GM19372 (cell line): ENCODE measurements at regions not wholly inside any gene's neighbourhood (a gene's known extent, or its start where the extent isn't known, plus 50 kb on each side); places are given as distances from the start of the nearest gene placed in this dataset.

Source experiments
- ATAC-seq: cut with Tn5 transposase; IDR thresholded peaks from one replicate; pipeline ENCODE4 v1.9.1; 2021; ENCODE audit warnings: mild to moderate bottlenecking, low read depth, moderate library complexity; ENCODE audit not compliant: unreplicated experiment

DNA sequence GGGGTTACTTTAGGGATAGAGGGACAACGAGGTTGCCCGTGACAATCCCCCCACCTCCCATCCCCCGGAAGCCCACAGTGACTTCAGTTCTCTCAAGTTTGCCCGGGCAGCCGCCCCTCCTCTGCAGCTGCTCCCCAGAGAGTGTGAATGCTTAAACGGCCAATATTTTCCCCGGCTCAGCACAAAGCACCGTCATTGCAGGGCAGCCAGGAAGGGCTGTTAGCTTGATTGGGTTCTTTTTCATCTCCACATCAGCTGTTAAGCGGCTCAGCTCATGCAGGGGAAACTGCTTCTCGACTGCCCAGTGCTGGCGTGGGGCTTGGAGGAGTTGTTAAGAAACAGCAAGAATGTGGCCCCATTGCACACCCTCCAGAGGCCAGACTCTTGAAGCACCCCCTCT, 120.5 kb upstream of the NCOR2 start:
- no peak for ATAC-seq

GRCh38 chr12:124687174-124687902, 119.9 kb upstream of the NCOR2 start:
- ATAC-seq = no peak

DNA sequence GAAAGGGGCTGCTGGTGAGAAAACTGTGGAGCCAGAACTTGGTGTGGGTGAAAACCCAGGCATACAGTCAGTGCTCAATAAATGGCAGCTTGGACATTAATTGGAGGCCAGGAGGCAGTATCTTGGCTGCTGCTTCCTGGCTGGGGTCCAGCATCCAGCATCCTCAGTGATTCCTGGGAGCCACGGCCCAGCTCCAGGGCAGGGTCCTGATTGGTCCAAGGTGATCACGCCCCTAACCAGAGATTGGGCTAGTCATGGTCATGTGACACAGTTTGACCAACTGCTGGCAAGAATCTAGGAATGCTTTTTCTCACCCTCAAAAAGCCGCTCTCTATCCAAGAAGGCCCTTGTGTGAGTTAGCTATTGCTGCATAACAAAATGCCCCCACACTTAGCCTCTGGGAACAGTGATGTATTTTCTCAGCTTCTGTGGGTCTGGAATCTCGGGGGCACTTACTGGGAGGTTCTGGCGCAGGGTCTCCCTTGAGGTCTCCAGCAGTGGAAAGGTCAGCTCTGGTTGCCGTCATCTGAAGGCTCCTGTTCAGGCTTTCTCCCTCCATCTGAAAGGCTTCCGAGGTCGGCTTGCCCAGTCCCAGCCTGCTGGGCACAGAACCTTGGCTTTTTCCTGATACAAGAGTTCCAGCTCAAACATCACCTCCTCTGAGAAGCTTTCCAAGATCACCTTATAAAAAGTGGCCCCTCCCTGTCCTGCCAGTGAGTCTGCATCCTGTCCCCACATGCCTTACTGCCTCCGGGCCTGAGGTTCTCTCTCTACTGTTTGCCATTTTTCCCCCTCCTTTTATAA, 119.2 kb upstream of the NCOR2 start:
- ATAC-seq = no peak

GRCh38 chr12:124685689-124686369, 118.4 kb upstream of the NCOR2 start:
- no peak for ATAC-seq

- no peak for ATAC-seq
These were observed 117.7 kb upstream of the NCOR2 start for GRCh38 chr12:124684971-124685688.

DNA sequence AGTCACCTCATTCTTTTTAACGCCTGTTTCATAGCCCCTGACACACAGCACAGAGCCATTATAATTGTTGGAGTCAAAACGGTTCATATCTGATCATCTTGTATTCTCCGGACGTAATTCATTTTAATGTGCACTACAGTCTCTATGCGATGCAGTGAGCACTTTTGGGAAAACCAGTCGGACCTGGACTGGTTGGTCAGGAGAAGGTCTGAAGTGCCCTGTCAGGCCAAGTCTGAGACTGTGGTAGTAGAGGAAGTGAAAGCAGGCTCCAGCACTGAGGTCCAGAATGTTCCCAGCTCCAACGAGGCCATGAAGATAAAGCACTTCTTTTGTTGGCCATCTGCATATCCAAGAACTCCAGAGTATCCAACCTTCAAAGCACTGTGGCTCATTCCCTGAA, 117.1 kb upstream of the NCOR2 start:
- ATAC-seq = no peak

DNA sequence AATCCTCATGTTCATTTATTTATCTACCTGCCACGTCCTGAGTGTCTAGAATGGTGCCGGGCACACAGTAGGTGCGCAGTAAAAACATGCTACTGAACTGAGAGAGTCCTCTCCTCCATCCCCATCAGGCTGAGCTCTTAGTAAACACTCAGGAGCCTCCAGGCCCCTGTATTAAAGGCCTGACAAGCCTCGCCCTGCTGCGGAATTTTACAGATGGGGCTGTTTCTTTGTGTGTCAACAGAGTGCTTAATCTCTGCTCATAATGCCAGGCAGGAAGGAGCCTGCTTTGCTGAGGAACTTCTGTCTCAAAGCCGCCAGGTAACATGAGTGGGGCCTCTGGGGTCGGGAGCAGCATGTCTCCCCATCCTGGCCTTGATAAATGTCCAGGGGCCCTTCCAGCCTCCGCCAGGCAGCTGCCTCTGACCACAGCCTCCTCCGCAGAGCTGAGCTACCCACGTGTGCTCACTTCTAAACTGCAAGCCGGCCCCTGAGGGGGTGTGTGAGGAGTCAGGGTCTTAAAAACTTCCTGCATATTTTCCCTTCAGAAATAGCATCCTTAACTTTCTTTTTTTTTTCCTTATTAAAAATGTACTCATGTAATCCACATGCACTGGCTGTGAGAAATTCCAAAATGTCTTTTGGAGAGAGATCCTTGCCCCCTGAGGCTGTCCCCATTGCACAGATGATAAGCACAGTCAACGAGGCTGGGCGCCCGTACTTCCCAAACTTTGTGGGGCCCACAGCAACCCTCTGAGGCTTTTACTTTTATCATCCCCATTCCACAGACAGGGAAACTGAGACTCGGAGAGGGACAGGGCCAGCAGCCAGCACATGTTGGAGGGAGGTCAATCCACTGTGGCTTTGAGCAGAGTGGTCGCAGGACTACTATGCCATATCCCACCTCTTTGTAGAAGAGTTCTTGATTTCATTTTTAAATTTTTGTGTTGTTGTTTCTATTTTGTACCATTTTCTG, 116.0 kb upstream of the NCOR2 start:
- no peak for ATAC-seq

DNA sequence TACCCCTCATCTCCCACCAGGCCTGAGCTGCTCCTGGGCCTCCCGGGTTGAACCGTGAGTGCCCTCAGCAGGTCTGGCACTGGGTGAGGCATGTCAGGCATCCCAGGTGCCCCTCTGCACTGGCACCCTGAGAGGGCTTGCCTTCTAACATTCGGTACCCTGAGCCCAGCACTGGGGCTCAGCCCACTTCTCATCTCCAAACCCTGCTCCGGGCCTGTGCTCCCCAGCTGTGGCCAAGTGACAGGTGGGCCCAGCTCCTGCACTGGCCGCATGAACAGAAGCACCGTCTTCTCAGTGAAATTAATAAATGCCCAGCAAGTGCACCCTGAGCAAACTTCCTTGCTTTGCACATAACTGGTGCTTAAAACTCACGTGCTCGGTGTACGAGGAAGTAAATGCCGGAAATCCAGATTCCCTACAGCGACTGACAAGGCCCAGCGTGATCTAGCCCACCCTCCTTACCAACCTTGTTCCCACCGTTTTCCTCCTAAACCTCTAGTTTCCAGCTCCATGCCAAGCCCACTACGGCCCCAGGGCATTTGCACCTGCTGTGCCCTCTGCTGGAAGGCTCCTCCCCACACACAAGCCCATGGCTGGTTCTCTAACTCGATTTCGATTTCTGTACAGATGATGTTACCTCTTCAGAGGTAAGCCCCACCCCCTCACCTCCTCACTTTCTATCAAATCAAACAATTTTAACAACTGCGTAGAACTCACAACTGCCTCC, 115.2 kb upstream of the NCOR2 start:
- ATAC-seq = no peak

DNA sequence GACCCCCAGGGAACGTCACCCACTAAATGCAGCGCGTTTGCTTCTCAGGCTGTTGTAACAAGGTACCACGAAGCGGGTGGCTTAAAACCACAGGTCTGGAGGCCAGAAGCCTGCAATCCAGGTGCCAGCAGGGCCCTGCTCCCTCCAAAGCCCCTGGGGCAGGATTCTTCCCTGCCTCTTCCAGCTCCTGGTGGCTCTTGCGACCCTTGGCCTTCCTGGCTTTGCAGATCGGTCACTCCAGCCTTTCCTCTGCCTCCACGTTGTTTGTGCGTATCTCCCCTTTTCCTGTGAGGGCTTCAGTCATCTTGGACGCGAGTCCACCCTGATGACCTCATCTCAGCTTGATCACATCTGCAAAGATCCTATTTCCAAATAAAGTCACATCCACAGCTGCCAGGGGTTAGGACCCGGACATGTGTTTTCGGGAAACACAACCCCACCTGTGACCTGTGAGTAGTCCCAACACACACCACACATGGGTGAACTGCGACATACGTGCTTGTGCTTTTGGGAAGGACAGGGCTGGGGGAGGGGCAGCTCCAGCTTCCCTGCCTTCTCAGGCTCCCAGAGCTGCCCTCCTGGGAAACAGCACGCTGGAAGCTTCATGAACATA, 114.5 kb upstream of the NCOR2 start:
- ATAC-seq = no peak

DNA sequence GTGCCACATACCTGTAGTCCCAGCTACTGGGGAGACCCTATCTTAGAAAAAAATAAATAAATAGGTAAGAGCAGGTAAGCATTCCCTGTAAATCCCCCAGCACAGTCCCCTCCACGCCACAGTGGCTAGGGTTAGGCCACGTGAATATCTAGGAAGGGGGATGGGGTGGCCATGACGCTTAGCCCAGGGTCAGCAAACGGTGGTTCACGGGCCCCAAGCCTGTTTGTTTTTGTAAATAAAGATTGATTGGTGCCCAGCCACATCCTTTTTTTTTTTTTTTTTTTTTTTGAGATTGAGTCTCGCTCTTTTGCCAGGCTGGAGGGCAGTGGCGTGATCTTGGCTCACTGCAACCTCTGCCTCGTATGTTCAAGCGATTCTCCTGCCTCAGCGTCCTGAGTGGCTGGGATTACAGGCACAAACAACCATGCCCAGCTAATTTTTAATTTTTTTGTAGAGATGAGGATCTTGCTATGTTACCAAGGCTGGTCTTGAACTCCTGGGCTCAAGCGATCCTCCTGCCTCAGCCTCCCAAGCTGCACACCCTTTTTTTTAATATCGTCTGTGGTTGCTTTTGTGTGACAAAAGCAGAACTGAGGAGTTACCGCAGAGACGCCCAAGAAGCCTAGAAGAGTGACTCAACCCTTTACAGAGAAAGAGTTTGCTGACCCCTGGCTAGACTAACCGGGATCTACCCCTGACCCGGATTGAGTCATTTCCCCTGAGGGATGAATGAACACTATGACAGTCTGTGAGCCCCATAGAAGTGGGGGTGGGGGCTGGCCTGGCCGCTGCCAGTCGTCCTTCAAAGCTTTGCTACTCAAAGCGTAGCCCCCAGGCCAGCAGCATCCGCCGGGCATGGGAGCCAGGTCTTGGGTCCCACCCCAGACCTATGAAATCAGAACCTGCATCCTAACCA, 113.7 kb upstream of the NCOR2 start:
- ATAC-seq = no peak

DNA sequence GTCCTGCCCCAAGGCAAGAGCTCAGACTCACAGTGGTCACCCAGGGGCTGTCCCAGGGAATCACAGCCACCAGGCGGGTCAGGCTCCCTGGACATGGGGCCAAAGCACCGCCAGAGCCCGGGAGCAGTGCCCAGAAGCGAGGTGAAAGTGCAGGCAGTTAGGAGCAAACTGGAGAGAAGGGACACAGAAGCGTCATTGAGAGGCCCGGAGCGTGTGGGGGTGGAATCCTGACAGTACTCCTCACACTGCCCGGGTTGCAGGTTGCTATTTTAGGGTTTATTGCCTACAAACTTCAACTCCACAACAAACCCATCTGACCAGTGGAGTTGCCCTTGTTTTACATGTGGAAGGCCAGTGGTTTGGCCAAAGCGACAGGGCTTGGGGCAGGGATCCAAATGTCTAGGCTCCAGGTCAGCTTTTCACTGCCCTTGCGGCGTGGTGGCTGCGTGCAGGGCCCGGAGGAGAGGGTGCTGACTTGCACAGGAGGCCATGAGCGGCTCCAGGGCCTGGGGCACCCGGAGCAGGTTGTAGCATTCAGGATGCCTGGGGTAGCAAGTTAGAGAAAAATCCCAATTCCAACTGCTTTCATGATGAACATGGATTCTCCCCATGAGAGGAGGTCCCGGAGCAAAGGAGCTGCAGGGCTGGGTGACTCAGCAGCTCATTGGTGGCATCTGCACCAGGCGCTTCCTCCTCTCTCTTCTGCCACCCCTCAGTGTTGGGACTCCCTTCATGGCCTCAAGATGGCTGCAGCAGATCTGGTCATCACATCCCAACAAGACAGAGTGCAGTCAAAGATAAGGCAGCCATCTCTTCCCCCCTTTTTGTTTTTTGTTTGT, 112.3 kb upstream of the NCOR2 start:
- ATAC-seq = no peak

DNA sequence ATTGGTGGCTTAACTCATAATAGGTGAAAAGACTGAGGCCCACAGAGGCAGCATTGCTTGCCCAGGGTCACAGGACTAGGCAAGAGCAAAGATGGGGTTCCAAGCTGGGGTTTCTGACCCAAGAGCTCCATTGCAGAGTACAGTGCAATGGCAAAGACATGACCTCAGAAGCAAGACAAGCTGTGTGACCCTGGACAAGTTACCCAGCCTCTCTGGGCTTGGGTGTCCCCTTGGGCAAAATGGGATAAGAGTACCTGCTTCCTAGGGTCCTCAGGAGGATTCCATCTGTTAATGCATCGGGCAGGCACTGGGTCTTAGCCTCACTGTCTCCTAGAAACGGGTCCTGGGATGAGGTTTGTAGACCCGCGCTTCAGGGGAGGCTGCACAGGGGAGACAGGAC, 111.6 kb upstream of the NCOR2 start:
- no peak for ATAC-seq

DNA sequence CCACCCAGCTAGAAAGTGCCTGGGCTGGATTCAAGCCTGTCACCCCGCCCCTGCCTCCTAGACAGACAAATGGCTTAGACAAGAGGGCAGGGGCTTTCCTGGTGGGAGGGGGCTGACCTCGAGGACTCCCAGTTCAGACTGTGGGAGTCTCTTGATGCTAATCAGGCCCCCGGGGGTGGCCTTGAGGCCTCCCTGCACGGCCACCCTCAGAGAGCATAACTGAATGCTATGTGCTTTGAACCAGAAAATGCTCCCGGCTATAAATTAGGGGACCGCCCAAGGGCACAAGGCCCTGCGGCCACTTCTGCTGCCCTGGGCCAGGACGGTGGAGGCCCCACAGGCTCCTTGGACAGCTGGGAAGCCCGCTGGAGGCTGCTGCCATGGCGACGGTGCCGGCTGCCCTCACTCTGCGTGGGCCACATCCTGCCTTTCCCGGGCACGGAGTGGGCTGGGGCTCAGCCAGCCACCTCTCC, 111.0 kb upstream of the NCOR2 start:
- no peak for ATAC-seq

- no peak for ATAC-seq
These were observed 110.3 kb upstream of the NCOR2 start for GRCh38 chr12:124677552-124678356.

DNA sequence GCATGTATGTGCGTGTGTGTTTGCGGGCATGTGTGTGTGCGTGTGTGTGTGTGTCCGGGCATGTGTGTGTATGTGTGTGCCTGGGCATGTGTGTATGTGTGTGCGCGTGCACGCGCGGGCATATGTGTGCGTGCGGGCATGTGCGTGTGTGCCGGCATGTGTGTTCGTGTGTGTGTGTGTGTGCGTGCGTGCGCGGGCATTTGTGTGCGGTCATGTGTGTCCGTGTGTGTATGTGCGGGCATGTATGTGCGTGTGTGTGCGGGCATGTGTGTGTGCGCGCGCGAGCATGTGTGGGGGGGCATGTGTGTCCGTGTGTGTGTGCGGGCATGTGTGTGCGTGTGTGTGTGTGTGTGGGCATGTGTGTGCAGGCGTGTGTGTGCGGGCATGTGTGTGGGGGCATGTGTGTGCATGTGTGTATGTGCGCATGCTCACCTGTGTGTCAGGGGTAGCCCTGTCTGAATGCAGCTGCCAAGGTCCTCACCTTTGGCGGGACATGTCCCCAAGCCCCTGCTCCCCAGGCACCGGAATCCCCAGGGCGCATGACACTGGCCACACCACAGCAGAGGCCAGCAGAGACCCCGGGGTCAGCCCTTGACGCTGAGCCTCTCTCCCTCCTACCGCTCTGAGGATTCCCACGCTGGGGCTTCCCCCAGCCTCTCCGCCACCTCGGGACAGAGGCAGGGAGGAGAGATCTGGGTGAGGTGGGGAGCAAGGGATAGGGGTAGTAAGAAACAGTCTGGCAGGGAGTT, 109.5 kb upstream of the NCOR2 start:
- ATAC-seq = no peak
